H1 (cell line): ENCODE measurements at regions not wholly inside any gene's neighbourhood (a gene's known extent, or its start where the extent isn't known, plus 50 kb on each side); places are given as distances from the start of the nearest gene placed in this dataset.

Source experiments
- CTCF ChIA-PET: fragments of 300-600 bp; sonication (Branson Sonifier 250); formaldehyde crosslinking; loops from one replicate; lab custom pipeline; 2021; ENCODE audit not compliant: partially characterized antibody; lab: Charles Lee
- POLR2A ChIA-PET: fragments of 300-600 bp; sonication (Branson Sonifier 250); formaldehyde crosslinking; loops from one replicate; lab custom pipeline; 2021; ENCODE audit warnings: inconsistent platforms; ENCODE audit not compliant: partially characterized antibody; lab: Charles Lee
- DNase-seq, 2 experiments: peaks; one replicate each; pipeline versions ENCODE4 v3.0.0 to v3.0.0-alpha.2; 2010 to 2022; ENCODE audit warnings: low spot score in 2 of 2, low read depth in 1 of 2, mixed read lengths in 1 of 2
- FAIRE-seq: peaks from 2 replicates; lab custom pipeline; 2011; peaks lifted over from hg19 to GRCh38; lab: Jason Lieb, UNC
- H2AFZ ChIP-seq: 2 replicates; pipeline ENCODE4 v1.8.1; 2012; ENCODE audit warnings: low read length, inconsistent platforms
- H2AK5ac ChIP-seq: 2 replicates; pipeline ENCODE4 v1.6.1; 2013; ENCODE audit warnings: low read depth, low read length
- H2BK120ac ChIP-seq: replicated peaks from 2 replicates; pipeline ENCODE3; 2013; ENCODE audit warnings: low read depth, low read length, inconsistent platforms
- H2BK12ac ChIP-seq: 2 replicates; pipeline ENCODE4 v1.6.1; 2013; ENCODE audit warnings: low read depth, low read length
- H2BK15ac ChIP-seq: 2 replicates; pipeline ENCODE4 v1.6.1; 2013; ENCODE audit warnings: low read length
- H2BK20ac ChIP-seq: 2 replicates; pipeline ENCODE4 v1.6.1; 2013; ENCODE audit warnings: low read length
- H2BK5ac ChIP-seq: 2 replicates; pipeline ENCODE4 v1.6.1; 2013; ENCODE audit warnings: low read depth, low read length
- H3K14ac ChIP-seq: 2 replicates; pipeline ENCODE4 v1.6.1; 2013; ENCODE audit warnings: inconsistent platforms; ENCODE audit not compliant: insufficient read length
- H3K18ac ChIP-seq: 2 replicates; pipeline ENCODE4 v1.6.1; 2013; ENCODE audit warnings: low read length; ENCODE audit errors: extremely low read depth
- H3K23ac ChIP-seq: 2 replicates; pipeline ENCODE4 v1.6.1; 2013; ENCODE audit warnings: inconsistent platforms; ENCODE audit not compliant: insufficient read length
- H3K23me2 ChIP-seq: 2 replicates; pipeline ENCODE4 v1.6.1; 2013; ENCODE audit warnings: low read depth, low read length
- H3K27ac ChIP-seq: 2 replicates; pipeline ENCODE4 v1.6.1; 2011; ENCODE audit warnings: low read depth, low read length, inconsistent platforms
- H3K27me3 ChIP-seq, 4 experiments: replicated peaks in 1 of 4; 1 replicate in 1 of 4; 2 replicates in 3 of 4; pipeline versions ENCODE4 v1.6.1 to v1.8.1; 2011 to 2013; ENCODE audit warnings: low read length in 3 of 4, mild to moderate bottlenecking in 3 of 4, inconsistent platforms in 2 of 4, mixed read lengths in 2 of 4, moderate library complexity in 1 of 4; ENCODE audit not compliant: control insufficient read depth in 3 of 4, insufficient read depth in 3 of 4; ENCODE audit errors: extremely low read depth in 1 of 4
- H3K36me3 ChIP-seq, 4 experiments: 2 replicates each; pipeline versions ENCODE4 v1.6.1 to v1.8.1; 2011 to 2013; ENCODE audit warnings: mild to moderate bottlenecking in 4 of 4, low read length in 3 of 4, moderate library complexity in 2 of 4, control low read depth in 1 of 4, inconsistent platforms in 1 of 4; ENCODE audit not compliant: insufficient read depth in 4 of 4, control insufficient read depth in 2 of 4
- H3K4ac ChIP-seq: replicated peaks from 2 replicates; pipeline ENCODE3; 2013; ENCODE audit warnings: low read length, low read depth, mixed read lengths, inconsistent platforms; ENCODE audit not compliant: insufficient read length
- H3K4me1 ChIP-seq, 4 experiments: replicated peaks in 1 of 4; 1 replicate in 1 of 4; 2 replicates in 3 of 4; pipeline versions ENCODE4 v1.6.1 to v1.8.1; 2011 to 2013; ENCODE audit warnings: low read length in 3 of 4, inconsistent platforms in 2 of 4, mixed read lengths in 1 of 4; ENCODE audit not compliant: insufficient read depth in 4 of 4, control insufficient read depth in 3 of 4
- H3K4me2 ChIP-seq, 2 experiments: 2 replicates each; pipeline versions ENCODE4 v1.6.1 to v1.8.1; 2011 to 2013; ENCODE audit warnings: low read depth in 2 of 2, low read length in 2 of 2, control low read depth in 1 of 2, inconsistent platforms in 1 of 2, mild to moderate bottlenecking in 1 of 2; ENCODE audit not compliant: insufficient read depth in 1 of 2
- H3K4me3 ChIP-seq, 4 experiments: fragments of 200-600, 300-600 bp in 1 of 4; sonication (generic), shearing (Covaris generic), sonication (Bioruptor Twin) in 1 of 4; 2 replicates each; pipeline versions ENCODE4 v1.5.1 to v1.8.1; 2011 to 2016; ENCODE audit warnings: low read length in 4 of 4, low read depth in 3 of 4, control low read depth in 2 of 4, inconsistent platforms in 2 of 4, mild to moderate bottlenecking in 2 of 4, mixed read lengths in 1 of 4, moderate library complexity in 1 of 4; ENCODE audit not compliant: insufficient read depth in 2 of 4; ENCODE audit errors: extremely low read depth in 1 of 4
- H3K56ac ChIP-seq: replicated peaks from 2 replicates; pipeline ENCODE3; 2013; ENCODE audit warnings: low read depth, mild to moderate bottlenecking, mixed read lengths, low read length, inconsistent platforms; ENCODE audit not compliant: insufficient read length
- H3K79me1 ChIP-seq: 2 replicates; pipeline ENCODE4 v1.6.1; 2013; ENCODE audit warnings: low read depth, low read length, control low read depth
- H3K79me2 ChIP-seq, 2 experiments: 2 replicates each; pipeline versions ENCODE4 v1.6.1 to v1.8.1; 2012 to 2013; ENCODE audit warnings: low read length in 2 of 2, mild to moderate bottlenecking in 2 of 2, inconsistent platforms in 1 of 2; ENCODE audit not compliant: insufficient read depth in 2 of 2, control insufficient read depth in 1 of 2
- H3K9ac ChIP-seq, 4 experiments: replicated peaks in 1 of 4; 1 replicate in 1 of 4; 2 replicates in 3 of 4; pipeline versions ENCODE4 v1.6.1 to v1.8.1; 2011 to 2013; ENCODE audit warnings: low read depth in 3 of 4, low read length in 3 of 4, control low read depth in 2 of 4, mild to moderate bottlenecking in 2 of 4, moderate library complexity in 2 of 4, inconsistent platforms in 1 of 4; ENCODE audit errors: extremely low read depth in 1 of 4
- H3K9me3 ChIP-seq, 2 experiments: 2 replicates each; pipeline versions ENCODE4 v1.6.1 to v1.8.1; 2012 to 2013; ENCODE audit warnings: mild to moderate bottlenecking in 2 of 2, moderate library complexity in 2 of 2, control low read depth in 1 of 2, inconsistent platforms in 1 of 2, low read depth in 1 of 2, low read length in 1 of 2, mixed read lengths in 1 of 2; ENCODE audit not compliant: insufficient read depth in 2 of 2
- H4K20me1 ChIP-seq, 2 experiments: replicated peaks in 1 of 2; 2 replicates each; pipeline versions ENCODE3 to v1.8.1; 2011 to 2013; ENCODE audit warnings: inconsistent platforms in 2 of 2, low read length in 2 of 2, mild to moderate bottlenecking in 1 of 2; ENCODE audit not compliant: insufficient read depth in 2 of 2, control insufficient read depth in 1 of 2
- H4K5ac ChIP-seq: 2 replicates; pipeline ENCODE4 v1.6.1; 2013; ENCODE audit warnings: low read length, low read depth, mixed read lengths, inconsistent platforms; ENCODE audit not compliant: insufficient read length
- H4K8ac ChIP-seq: 2 replicates; pipeline ENCODE4 v1.8.0; 2013; ENCODE audit warnings: mild to moderate bottlenecking, moderate library complexity, low read length, inconsistent platforms; ENCODE audit not compliant: insufficient read depth; ENCODE audit errors: extremely low read depth
- H4K91ac ChIP-seq: replicated peaks from 2 replicates; pipeline ENCODE3; 2013; ENCODE audit warnings: low read length, mixed read lengths, inconsistent platforms; ENCODE audit not compliant: insufficient read length
- BACH1 ChIP-seq: IDR thresholded peaks from 2 replicates; pipeline ENCODE4 v1.6.1; 2012; ENCODE audit warnings: low read length, improper control_type of control experiment
- RFX5 ChIP-seq: IDR thresholded peaks from 2 replicates; pipeline ENCODE4 v1.6.1; 2011; ENCODE audit warnings: low read depth, low read length, improper control_type of control experiment, borderline replicate concordance
- SP1 ChIP-seq: IDR thresholded peaks from 2 replicates; pipeline ENCODE4 v1.6.1; 2011; ENCODE audit warnings: low read depth, low read length
- TBP ChIP-seq: IDR thresholded peaks from 2 replicates; pipeline ENCODE4 v1.6.1; 2011; ENCODE audit warnings: low read depth, low read length, improper control_type of control experiment
- WGBS, 2 experiments: shearing (Covaris generic) in 1 of 2; methylation state at CpG; one replicate each; pipeline versions ENCODE4 v1.1.6 to v1.1.7; 2013 to 2015; ENCODE audit warnings: low lambda C conversion rate in 2 of 2, mixed read lengths in 2 of 2, inconsistent platforms in 1 of 2, low coverage in 1 of 2, missing lambda C conversion rate in 1 of 2; ENCODE audit not compliant: insufficient replicate concordance in 2 of 2, insufficient coverage in 1 of 2, insufficient read length in 1 of 2; ENCODE audit errors: extremely low coverage in 1 of 2, missing lambda C conversion rate in 1 of 2; 5-methylcytosine and 5-hydroxymethylcytosine counted together
- TF ChIP-seq, protein P1 (sequence below): IDR thresholded peaks from 2 replicates; pipeline ENCODE4 v1.6.1; 2012; ENCODE audit warnings: inconsistent platforms

DNA sequence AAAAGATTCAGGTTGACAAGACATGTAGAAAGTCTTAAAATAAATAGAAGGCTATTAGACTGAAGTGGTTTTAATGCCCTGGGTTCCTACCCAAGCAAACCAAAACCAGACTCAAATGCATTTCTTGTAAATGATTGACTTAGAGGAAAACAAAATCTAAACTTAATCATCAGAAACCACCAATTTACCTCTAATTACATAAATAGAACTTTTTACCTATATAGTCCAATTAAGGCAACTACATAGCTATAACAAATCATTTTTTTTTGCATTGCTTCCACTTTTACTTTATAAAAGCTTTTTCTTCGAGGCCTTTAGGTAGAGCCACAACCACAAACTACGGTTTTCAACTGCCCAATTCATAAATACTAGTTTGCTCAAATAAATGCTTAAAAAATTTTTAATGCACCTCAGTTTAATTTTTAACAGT is 231.3 kb upstream of the ARHGEF26 start:
- no peaks in the 10 kb centered on the region for H3K27me3 ChIP-seq
- H3K79me1 ChIP-seq = no peaks in the 10 kb centered on the region
- CTCF ChIA-PET = interaction anchor here (0.7 to 1.6 kb wide), 2 partner anchors 9 to 13 kb away, joined by 3 to 4 read pairs; no protein-coding TSS in a partner anchor
- H3K14ac ChIP-seq = no peak overlapping the region
- FAIRE-seq (no peak), DNase-seq (no peak)
- TF ChIP-seq RFX5 = no peak
- no peak for TF ChIP-seq TBP
- TF ChIP-seq, protein P1, sequence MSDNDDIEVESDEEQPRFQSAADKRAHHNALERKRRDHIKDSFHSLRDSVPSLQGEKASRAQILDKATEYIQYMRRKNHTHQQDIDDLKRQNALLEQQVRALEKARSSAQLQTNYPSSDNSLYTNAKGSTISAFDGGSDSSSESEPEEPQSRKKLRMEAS = no peak
- no peak for TF ChIP-seq SP1
- TF ChIP-seq BACH1 = no peak
- H2BK20ac ChIP-seq = no peak overlapping the region
- no peak overlapping the region for H2BK12ac ChIP-seq
- H4K91ac ChIP-seq = no peak overlapping the region
- no peaks in the 10 kb centered on the region for H3K79me2 ChIP-seq
- no peaks in the 10 kb centered on the region; the same call in 1 of the 2 replicates for H3K23me2 ChIP-seq
- H4K5ac ChIP-seq = no peak overlapping the region
- H4K20me1 ChIP-seq = no peaks in the 10 kb centered on the region
- H3K4me3 ChIP-seq = no peak overlapping the region
- H3K18ac ChIP-seq = no peak overlapping the region
- H3K4ac ChIP-seq = no peak overlapping the region
- no peak overlapping the region for H2BK120ac ChIP-seq
- POLR2A ChIA-PET = no interaction called here
- H3K9me3 ChIP-seq = no peaks in the 10 kb centered on the region
- H3K9ac ChIP-seq = no peak overlapping the region
- H3K4me1 ChIP-seq = no peaks in the 10 kb centered on the region
- H3K27ac ChIP-seq = no peak overlapping the region
- 50% methylated on average over 2 of the region's 2 CpGs; no CpG with 5 or more reads in 1 of the 2 experiments for WGBS, 2 experiments
- no peak overlapping the region for H3K4me2 ChIP-seq
- no peak overlapping the region for H3K23ac ChIP-seq
- H2AK5ac ChIP-seq = no peak overlapping the region
- no peak overlapping the region for H3K56ac ChIP-seq
- H3K36me3 ChIP-seq = no peaks in the 10 kb centered on the region
- H2BK5ac ChIP-seq = no peak overlapping the region
- no peak overlapping the region for H2BK15ac ChIP-seq
- no peak overlapping the region for H4K8ac ChIP-seq
- H2AFZ ChIP-seq = no peak overlapping the region
